ENCODE measurements at regions not wholly inside any gene's neighbourhood (a gene's known extent, or its start where the extent isn't known, plus 50 kb on each side); places are given as distances from the start of the nearest gene placed in this dataset.

DNA sequence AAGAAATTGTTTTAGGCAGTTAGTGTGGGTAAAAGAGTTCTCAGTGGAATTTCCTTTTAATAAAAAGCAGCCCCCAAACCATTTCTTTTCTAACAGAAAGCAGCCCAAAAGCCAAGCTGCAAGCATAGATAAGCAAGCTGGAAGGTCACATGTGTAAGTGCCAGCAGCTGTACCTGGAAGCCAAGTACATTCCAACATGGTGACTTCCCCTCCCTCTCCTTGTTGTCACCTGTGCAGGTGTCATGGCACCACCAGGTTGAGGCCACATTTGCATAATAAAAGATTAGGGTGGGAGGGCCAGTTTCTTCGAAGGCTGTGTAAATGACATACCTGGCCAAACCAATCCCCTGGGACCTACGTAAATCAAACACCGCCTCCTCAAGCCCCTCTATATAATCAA is 240.3 kb upstream of the RAB4A start:
- no peaks in the 10 kb centered on the region for H3K27me3 ChIP-seq
- no peaks in the 10 kb centered on the region for H3K36me3 ChIP-seq
- H3K9me3 ChIP-seq: no peaks in the 10 kb centered on the region
- no peak overlapping the region for H3K4me3 ChIP-seq
- peaks cover 0 to 4% (median 0%) of the 10 kb centered on the region in 4 donors for H3K4me1 ChIP-seq
- DNase-seq: no peak
- no peak overlapping the region for H3K27ac ChIP-seq
- TF ChIP-seq POLR2A (IDR thresholded peaks at IDR 0.05): no peak
- TF ChIP-seq, protein P1, sequence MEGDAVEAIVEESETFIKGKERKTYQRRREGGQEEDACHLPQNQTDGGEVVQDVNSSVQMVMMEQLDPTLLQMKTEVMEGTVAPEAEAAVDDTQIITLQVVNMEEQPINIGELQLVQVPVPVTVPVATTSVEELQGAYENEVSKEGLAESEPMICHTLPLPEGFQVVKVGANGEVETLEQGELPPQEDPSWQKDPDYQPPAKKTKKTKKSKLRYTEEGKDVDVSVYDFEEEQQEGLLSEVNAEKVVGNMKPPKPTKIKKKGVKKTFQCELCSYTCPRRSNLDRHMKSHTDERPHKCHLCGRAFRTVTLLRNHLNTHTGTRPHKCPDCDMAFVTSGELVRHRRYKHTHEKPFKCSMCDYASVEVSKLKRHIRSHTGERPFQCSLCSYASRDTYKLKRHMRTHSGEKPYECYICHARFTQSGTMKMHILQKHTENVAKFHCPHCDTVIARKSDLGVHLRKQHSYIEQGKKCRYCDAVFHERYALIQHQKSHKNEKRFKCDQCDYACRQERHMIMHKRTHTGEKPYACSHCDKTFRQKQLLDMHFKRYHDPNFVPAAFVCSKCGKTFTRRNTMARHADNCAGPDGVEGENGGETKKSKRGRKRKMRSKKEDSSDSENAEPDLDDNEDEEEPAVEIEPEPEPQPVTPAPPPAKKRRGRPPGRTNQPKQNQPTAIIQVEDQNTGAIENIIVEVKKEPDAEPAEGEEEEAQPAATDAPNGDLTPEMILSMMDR (IDR thresholded peaks at IDR 0.05): no peak

DNA sequence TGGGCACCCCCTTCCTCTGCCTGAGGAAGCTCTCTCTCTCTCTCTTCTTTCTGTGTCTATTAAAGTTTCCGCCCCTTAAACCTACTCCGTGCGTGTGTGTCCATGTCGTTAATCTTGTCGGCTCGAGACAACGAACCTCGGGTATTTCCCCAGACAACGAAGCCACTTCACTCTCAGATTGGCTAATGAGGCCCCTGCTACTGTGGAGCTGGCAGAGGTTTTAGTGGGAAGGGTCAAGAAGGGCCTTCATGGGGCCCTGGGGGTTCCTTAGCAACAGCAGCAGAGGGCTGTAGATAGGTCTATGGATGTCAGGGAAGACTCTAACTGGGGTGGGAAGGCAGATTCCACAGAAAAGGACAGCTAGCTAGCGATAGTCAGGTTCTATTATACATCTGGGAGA is 239.8 kb upstream of the RAB4A start:
- Histone ChIP-seq H3K27ac (no peak overlapping the region), H3K4me3 (no peak overlapping the region), H3K9me3 (no peaks in the 10 kb centered on the region), H3K4me1 (peaks cover 0 to 4% (median 0%) of the 10 kb centered on the region in 4 donors), H3K27me3 (no peaks in the 10 kb centered on the region), H3K36me3 (no peaks in the 10 kb centered on the region)
- TF ChIP-seq, protein P1 (IDR thresholded peaks at IDR 0.05): no peak
- TF ChIP-seq POLR2A (IDR thresholded peaks at IDR 0.05): no peak
- no peak for DNase-seq

DNA sequence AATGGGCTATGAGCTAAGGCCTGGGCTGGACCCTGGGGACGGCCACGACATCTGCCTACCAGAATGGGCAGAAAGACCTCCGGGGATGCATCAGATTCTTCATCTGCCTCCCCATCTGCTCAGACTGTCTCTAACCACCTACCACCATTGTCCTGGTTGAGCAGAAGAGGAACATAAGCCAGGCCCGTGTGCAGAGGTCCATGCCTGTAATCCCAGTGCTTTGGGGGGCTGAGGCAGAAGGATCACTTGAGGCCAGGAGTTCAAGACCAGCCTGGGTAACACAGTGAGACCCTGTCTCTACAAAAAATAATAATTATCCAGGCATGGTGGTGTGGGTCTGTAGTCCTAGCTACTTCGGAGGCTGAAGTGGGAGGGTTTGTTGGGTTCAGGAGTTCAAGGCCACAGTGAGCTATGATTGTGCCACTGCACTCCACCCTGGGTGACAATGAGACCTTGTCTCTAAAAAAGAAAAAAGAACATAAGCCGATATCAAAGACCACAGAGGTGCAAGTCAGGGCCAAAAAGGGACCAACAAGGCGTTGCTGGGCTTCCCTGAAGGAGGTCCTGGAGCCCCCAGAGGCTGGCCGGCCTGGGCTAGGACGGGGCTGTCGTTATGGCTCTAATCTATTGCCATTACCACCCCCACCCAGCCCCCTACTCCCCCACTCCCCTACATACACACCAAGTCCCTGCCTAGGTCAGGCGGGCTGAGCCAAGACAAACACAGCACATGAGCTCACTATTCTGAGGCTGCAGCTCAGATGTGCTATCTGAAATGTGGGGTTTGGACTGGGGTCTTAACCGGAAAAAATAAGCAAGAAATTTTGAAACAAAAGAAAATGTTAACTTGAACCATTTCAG is 239.2 kb upstream of the RAB4A start:
- Histone ChIP-seq H3K36me3 (no peaks in the 10 kb centered on the region), H3K4me3 (no peak overlapping the region), H3K9me3 (no peaks in the 10 kb centered on the region), H3K4me1 (peaks cover 0 to 4% (median 0%) of the 10 kb centered on the region in 4 donors), H3K27ac (no peak overlapping the region), H3K27me3 (no peaks in the 10 kb centered on the region)
- no peak for DNase-seq
- no peak for TF ChIP-seq POLR2A (IDR thresholded peaks at IDR 0.05)
- TF ChIP-seq, protein P1 (IDR thresholded peaks at IDR 0.05): no peak

DNA sequence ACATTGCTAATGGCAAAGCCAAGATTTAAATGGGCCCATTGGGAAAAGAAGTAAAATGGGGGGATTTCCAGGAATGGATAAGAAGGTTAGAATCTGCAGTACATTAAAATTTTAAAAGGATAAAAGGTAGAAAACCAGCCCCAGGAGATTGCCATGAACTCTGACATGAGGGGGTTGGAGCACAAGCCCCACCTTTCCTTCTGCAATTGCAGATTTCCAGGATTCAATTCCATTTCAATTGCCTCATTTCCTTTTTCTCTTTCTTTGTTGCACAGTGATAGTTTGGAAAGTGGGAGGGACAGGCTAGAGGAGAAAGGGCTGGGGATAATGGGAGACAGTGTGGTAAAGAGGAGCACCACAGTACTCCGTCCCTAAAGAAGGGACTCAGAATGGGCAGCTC is 238.5 kb upstream of the RAB4A start:
- peaks cover 0 to under 1% (median 0%) of the 10 kb centered on the region in 4 donors for H3K4me1 ChIP-seq
- no peaks in the 10 kb centered on the region for H3K36me3 ChIP-seq
- no peaks in the 10 kb centered on the region for H3K27me3 ChIP-seq
- H3K4me3 ChIP-seq: no peak overlapping the region
- no peak overlapping the region for H3K27ac ChIP-seq
- DNase-seq: no peak
- no peaks in the 10 kb centered on the region for H3K9me3 ChIP-seq
- TF ChIP-seq, protein P1 (IDR thresholded peaks at IDR 0.05): no peak

DNA sequence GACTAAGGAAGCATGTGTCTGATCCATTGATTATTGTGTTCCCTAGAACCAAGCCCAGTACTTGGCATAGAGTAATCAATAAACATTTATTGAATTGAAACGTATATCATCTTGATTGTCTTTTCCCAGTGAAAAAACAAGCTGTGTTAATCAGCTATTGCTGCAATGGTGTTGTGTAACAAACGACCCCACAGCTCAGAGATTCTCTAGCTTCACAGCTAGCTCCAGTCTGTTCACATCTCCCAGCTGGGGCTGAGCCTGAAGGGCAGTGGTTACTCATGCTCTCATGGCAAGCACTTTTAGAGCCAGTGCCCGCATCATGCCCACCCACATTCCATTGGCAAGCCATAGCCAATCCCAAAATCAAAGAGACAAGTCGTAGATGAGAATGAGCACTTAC is 237.4 kb upstream of the RAB4A start:
- H3K4me3 ChIP-seq: no peak overlapping the region
- DNase-seq: no peak
- no peaks in the 10 kb centered on the region for H3K36me3 ChIP-seq
- TF ChIP-seq, protein P1 (IDR thresholded peaks at IDR 0.05): no peak
- TF ChIP-seq POLR2A (IDR thresholded peaks at IDR 0.05): no peak
- H3K27me3 ChIP-seq: no peaks in the 10 kb centered on the region
- H3K27ac ChIP-seq: no peak overlapping the region
- no peaks in the 10 kb centered on the region for H3K4me1 ChIP-seq
- H3K9me3 ChIP-seq: no peaks in the 10 kb centered on the region

Data from Peyer's patch (tissue), 4 donors.